HG03565 (cell line): ENCODE measurements at regions not wholly inside any gene's neighbourhood (a gene's known extent, or its start where the extent isn't known, plus 50 kb on each side); places are given as distances from the start of the nearest gene placed in this dataset.
"Not testable (repeated sequence)": the region's sequence is repeated elsewhere in the genome, so short reads cannot be mapped to it uniquely, and the experiment has no call there.

ENCODE experiments used
- ATAC-seq: cut with Tn5 transposase; IDR thresholded peaks from one replicate; pipeline ENCODE4 v1.9.1; 2021; ENCODE audit warnings: mild to moderate bottlenecking, moderate library complexity; ENCODE audit not compliant: unreplicated experiment

- no peak for ATAC-seq
Measured at GRCh38 chr5:52255308-52255707, 532.4 kb upstream of the ITGA1 start.

GRCh38 chr5:52262844-52263243 is 524.9 kb upstream of the ITGA1 start:
- no peak for ATAC-seq

- no peak for ATAC-seq
Measured at GRCh38 chr5:52269401-52269800, 518.3 kb upstream of the ITGA1 start.

GRCh38 chr5:52269859-52270258 is 517.9 kb upstream of the ITGA1 start:
- ATAC-seq: no peak

- ATAC-seq: no peak
Measured at GRCh38 chr5:52275639-52276038, 512.1 kb upstream of the ITGA1 start.

GRCh38 chr5:52277101-52277500 is 510.6 kb upstream of the ITGA1 start:
- ATAC-seq: no peak

GRCh38 chr5:52282647-52283046 is 505.1 kb upstream of the ITGA1 start:
- no peak for ATAC-seq

GRCh38 chr5:52283221-52283620 is 504.5 kb upstream of the ITGA1 start:
- ATAC-seq: no peak

GRCh38 chr5:52300703-52301372 is 486.9 kb upstream of the ITGA1 start:
- ATAC-seq: no peak

GRCh38 chr5:52304816-52305215 is 482.9 kb upstream of the ITGA1 start:
- ATAC-seq: not testable (repeated sequence)

- ATAC-seq: no peak
Measured at GRCh38 chr5:52328220-52328806, 459.4 kb upstream of the ITGA1 start.

GRCh38 chr5:52331725-52332124 is 456.0 kb upstream of the ITGA1 start:
- ATAC-seq: no peak

GRCh38 chr5:52334367-52334766 is 453.3 kb upstream of the ITGA1 start:
- no peak for ATAC-seq

- ATAC-seq: no peak
Measured at GRCh38 chr5:52339285-52339684, 448.4 kb upstream of the ITGA1 start.

GRCh38 chr5:52342361-52342760 is 445.4 kb upstream of the ITGA1 start:
- no peak for ATAC-seq

- ATAC-seq: no peak
Measured at GRCh38 chr5:52356311-52356918, 431.3 kb upstream of the ITGA1 start.

GRCh38 chr5:52359261-52359660 is 428.5 kb upstream of the ITGA1 start:
- no peak for ATAC-seq

GRCh38 chr5:52360985-52361384 is 426.7 kb upstream of the ITGA1 start:
- ATAC-seq: no peak

GRCh38 chr5:52374286-52374685 is 413.4 kb upstream of the ITGA1 start:
- ATAC-seq: no peak

GRCh38 chr5:52375969-52376368 is 411.7 kb upstream of the ITGA1 start:
- ATAC-seq: no peak

- no peak for ATAC-seq
Measured at GRCh38 chr5:52376592-52376991, 411.1 kb upstream of the ITGA1 start.

- ATAC-seq: no peak
Measured at GRCh38 chr5:52378237-52378636, 409.5 kb upstream of the ITGA1 start.
